HG03139 (cell line): ENCODE measurements at regions not wholly inside any gene's neighbourhood (a gene's known extent, or its start where the extent isn't known, plus 50 kb on each side); places are given as distances from the start of the nearest gene placed in this dataset.

ENCODE experiments used
- ATAC-seq: cut with Tn5 transposase; IDR thresholded peaks from one replicate; pipeline ENCODE4 v1.9.1; 2021; ENCODE audit not compliant: unreplicated experiment

DNA sequence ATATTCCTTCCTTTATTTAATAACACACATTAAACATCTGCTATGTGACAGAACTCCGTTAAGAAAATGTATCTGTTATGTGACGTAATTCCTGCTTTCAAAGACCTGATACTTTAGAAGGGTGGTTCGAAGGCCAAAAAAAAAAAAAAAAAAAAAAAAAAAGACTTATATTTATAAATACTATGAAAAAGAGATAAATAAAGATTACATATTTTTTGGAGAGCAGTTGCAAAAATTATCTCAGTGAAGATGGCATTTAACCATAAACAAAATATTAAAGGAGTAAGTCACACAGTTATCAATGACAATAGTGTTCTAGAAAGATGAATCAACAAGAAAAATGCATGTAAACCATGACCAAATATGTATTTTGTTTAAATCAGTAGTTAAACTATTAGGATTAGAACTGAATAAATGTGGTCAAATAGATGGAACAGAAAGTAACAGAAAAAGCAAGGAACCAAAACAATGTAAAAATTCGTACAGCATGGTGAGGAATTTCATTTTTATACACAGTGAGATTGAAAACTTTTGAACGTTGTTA is 612.3 kb upstream of the SLITRK5 start:
- ATAC-seq = no peak

DNA sequence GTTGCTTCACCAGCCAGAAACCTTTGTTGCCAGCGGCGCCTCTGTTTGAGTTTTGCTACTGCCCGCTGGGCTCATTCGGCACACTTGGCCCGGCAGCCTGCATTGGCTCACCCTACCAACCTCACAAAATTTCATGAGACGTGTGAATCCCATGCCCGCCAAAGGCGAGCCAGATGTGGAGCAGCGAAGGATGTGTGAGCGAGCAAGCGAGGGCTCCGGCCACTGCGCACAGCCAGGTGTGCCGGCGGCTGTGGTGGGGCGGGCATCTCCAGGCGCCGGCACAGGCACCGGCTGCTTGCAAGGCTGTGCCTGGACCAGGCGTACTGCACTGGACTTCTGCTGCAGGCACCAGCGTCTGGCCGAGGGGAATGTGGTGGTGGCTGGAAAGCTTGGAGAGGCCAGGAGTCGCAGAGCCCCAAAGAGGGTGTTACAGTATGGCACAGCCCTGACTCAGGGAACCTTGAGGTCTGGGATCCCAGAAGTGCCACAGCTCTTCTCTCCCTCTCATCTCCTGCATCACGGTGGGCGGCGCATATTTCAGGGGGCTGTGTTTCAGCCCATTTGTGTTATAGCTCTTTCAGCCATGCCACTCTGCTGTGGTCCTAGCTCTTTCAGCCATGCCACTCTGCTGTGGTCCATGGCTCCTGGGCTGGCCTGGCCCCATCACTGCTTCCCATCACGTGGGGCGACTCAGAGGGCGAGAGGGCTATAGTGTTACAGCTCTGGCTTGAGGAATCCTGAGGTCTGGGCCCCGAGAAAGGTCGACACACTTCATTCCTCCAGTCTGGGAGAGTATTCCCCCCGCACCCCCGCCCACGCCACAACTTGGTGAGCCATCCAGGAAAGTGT is 592.0 kb upstream of the SLITRK5 start:
- ATAC-seq = no peak

DNA sequence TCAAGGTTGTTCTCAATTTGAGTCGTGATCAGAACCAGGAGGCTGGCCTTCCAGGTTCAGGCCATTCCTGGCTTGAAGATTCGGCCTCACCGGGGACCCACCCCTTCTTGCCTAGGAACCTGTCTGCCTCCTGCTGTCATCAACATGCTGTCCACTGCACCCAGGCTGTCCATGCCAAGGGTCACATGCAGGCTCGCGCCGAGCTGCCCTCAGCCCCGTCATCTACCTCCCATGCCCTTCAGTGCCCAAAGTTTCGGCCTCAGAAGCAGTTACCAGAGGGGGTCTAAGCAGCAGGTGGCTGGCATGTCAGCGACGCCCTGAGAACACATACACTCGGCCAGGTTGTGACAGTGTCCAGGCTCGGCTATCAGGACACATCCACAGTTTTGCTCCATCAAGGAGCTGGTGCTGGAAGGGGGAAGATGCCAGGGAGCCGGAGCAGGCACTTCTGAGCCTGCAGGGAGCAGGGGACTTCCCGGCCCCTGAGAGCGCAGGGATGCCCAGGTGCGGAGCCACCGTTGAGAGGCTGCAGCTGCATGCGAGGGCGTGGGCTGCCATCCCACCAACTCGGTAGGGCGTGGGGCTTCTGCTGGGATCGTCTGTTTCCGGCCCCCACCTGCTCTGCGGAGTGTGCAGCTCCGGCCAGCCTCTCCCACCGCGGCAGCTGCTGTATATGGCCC is 590.9 kb upstream of the SLITRK5 start:
- ATAC-seq = no peak

DNA sequence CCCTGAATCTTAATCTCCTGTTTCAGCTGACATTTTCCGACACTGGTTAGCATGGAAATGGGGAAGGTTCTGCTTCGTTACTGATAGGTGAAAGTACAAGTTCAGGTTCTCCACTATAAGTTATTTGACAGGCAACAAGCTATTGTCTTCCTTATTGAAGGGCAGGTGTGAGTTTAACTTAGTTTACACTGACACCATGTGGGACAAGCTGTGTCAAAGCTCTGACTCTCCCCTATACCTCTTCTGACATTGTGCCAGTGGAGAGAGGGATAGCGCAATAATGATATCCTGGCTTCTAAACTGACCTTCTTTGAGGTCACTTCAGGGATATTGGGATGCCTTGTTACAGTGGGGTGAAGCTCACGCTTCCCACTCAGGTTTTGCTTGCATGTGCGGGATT is 587.0 kb upstream of the SLITRK5 start:
- ATAC-seq = no peak

DNA sequence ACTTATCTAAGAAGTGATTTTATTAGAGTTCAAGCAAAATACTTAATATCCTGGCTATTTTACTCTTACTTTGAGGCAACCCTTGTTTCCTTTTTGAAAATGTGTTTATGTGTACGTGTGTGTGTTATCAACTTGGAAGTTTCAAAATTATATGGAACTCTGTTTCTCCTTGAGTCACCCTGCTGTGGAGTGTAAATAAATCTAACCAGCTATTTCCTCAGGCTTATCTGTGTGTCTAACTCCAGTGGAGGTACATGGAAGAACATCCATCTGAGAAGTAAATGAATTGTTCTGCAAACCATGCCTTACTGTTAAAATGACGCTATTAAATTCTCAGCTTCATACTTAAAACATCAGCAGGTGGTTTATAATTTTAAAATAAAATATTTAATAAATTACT is 583.4 kb upstream of the SLITRK5 start:
- no peak for ATAC-seq

DNA sequence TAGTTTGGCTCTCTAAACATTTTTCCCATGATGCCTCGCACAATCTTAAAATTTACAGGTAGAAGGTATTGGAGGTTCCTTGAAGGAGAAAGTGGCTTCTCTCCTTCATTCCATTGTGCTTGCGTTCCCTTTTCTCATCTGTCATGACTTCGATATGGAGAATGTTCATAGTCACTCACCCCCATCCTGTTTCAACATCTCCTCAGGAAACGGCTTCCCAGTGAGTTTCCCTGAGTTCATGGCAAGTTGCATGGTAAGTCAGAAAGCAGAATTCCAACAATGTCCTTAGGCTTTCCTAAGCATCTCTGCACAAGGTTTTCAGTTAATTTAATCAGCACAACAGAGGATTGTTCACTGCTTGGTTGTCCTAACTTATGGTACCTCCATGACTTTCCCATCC is 581.8 kb upstream of the SLITRK5 start:
- ATAC-seq = no peak

DNA sequence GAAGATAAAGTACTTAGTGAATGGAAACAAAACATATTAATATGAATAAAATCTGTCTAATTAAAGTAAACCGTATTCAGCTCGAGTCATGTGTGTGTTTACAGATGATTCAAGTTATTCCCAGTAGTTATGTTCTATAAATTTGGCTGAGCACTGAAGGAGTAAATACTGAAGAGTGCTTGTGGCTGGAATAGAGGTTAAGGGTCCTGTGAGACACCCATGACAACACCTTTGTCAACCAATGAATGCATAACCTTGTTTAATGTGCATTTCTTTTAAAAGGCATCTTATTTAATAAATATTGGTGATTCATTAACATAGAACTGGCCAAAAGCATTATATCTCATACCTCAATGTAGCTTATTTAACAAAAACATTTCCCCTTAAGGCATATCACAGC is 577.8 kb upstream of the SLITRK5 start:
- no peak for ATAC-seq

DNA sequence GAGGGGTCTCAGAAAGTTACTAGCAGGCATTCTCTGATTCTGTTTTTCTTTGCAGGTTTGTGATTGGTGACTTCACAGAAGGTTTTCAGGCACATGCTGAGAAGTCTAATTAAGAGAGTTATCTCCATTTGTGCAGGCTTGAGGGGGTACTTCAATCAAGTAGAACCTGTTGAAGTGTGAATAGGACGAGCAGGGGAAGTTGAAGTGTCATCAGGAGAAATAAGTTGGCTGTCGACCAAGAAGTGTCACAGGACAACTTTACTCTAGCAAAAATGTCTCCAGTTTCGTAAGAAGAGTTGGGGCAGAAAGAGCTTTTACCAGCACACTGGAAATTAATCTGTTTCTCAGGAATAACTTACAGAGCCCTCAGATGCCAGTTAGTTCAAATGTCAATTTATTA is 576.5 kb upstream of the SLITRK5 start:
- ATAC-seq = no peak

DNA sequence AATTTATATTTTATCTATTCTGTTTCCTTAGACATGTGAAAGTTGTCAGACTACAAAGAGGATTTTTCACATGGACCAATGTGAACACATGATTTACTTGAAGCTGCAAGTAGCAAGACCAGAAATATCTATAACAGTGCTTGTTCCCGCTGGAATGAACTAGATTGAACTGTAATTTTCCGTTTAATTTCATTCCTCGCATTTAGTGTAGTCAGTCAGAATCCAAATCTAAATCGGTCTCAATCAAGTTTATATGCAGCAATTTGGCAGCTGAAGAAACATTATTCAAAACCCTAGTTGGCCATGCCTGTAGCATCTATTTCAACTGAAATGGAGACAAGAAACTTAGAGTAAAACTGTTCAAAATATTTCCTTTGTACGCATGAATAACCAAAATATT is 570.7 kb upstream of the SLITRK5 start:
- no peak for ATAC-seq

DNA sequence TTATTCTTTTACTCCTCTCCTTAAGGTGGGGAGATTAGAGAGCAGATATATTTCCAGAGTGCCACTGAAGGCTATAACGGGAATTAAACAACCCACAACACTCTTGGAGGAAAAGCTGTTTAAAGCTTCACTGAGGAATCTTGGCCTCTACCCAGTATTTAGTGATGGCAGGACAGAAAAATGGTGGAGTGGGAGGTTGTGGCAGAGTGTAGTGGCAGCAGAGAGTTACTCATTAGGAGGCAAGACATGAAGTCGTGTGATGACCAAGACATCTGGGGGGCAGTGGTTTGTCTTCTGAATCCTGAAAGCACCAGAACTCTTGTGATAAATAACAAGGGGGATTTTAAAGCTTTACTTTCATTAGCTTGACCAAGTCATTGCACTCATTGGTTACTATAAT is 563.5 kb upstream of the SLITRK5 start:
- no peak for ATAC-seq

DNA sequence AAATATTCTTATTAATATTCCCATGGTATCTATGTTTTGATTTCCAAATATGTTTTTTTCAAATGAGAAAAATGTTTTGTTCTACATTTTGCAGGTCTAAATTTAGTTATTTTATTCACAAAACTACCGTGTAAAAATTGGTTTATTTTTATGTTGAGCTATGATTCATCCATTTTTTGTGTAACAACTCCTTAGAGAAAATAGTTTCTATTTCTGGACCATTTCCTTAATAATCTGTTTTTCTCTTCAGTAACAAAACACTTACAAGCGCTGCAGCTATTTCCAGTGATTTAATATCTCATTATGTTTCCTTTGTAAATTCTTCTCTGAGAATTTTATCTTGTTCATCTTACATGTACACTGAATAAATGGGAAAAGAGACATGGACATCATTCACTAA is 550.7 kb upstream of the SLITRK5 start:
- ATAC-seq = no peak

DNA sequence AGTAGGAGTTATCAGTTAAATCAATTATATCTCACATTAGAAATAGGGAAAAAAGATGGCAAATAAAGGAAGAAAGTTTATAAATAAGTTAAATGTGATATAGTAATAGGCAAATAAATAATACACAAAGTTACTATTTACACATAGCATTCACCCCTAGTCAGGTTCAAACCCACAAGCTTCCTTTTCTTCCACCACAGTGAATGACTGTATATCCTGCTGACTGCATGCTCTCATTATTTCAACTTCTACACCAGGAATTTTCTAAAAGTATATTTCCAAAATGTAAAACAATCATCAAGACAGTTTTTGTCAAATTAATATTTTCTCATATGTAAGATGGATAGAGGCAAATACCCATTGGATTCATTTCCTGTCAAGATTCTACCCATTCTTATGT is 548.6 kb upstream of the SLITRK5 start:
- no peak for ATAC-seq

DNA sequence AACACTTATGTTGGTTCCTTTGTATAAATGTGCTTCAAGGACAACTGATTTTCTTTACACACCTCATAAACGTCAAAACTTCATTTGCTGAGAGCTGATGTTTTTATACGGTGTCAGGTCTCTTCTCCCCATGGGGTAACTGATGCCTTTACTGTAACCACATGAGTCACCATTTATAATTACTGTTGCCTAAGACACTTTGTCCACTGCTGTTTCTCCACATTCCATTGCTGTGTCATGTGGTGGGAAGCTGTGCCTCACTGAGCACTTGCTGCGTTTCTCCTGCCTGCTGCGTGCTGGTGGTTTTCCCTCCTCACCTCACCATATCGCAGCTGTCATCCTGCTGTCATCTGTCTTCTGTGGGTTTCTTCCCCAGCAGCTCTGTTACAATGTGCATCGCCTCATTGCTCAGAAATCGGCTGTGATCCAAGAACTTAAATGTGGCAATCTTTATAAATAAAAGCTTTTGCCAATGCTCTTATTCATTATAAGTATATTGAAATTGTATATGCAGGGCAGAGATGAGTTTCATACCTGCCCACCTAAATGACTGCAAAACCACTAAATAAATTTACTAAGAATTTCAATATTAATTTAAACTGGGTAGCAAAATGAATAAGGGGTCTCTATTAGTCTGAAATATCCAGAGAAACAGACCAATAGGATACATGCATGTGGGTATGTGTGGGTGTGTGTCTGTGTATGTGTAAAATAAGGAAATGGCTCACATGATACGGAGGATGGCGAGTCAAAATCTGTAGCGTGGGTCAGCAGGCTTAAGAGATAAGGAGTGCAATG is 547.0 kb upstream of the SLITRK5 start:
- ATAC-seq = no peak

DNA sequence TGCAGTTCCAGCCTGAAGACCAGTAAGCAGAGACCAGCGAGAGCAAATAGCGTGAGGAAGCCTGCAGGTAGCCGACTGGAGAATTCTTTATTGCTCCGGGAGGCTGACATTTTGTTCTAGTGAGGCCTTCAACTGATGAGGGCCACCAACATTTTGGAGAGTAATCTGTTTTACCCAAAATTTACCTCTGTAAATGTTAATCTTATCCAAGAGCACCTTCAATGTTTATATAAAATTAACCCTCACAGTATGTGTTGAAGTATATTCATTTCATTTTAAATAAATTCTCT is 546.4 kb upstream of the SLITRK5 start:
- no peak for ATAC-seq

DNA sequence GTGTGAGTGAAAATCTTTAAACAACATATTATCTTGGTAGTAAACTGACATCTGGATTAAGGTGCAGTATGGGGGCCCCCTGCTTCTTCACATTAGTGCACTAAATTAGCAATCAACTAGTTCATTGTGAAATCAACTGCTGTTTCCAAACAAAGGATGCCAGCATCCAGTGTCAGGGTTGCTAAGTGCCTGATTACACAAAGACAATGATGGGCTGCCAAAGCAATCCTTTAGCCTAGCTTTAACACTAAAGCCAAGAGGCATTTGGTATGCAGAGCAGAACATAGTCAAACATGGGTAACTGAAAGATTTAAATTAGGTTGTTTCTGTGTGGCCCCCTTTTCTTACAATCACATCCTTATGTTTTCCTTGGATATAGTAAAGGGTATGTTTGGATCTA is 543.1 kb upstream of the SLITRK5 start:
- no peak for ATAC-seq

DNA sequence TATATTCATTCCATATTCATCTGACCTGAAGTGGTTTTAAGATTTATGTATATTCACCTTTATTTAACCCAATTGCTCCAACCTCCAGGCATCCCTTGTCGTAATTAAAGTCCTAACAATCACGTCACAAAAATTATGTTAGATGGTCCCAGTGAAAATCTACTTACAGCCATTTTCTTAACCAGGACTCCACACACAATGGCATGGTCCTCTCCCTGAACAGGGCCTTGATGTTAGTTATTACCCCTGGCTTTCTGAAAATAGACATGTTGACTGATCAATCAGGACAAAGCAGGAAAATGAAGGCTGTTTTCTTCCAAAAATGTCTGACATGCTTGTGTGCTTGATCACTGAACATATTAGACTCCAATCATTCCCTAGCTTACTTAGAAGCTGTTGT is 542.7 kb upstream of the SLITRK5 start:
- no peak for ATAC-seq

DNA sequence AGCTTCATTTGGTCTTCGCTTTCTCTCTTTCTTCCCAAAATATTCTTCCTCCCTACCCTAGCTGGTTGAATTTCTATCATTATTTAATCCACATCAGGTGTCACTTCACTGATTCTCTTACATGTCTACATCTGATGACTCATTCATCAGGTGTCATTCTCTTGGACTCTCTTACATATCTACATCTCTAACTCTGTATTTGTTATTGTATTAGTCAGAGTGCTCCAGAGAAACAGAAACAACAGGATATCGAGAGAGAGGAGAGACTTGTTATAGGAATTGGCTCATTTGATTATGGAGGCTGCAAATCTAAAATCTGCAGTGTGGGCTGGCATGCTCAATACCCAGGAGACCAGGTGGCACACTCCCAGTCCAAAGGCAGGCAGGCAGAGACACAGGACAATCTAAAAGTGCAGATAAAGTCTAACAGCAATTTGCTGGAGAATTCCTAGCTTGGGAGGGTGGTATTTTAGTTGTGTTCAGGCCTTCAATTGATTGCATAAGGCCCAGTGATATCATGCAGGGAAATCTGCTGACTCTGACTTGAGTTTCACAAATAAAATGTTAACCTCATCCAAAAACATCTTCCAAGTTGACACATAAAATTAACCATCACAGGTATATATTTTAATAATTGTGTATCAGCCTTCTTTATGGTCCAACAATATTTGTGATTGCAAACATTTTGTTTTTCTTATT is 541.4 kb upstream of the SLITRK5 start:
- ATAC-seq = no peak

DNA sequence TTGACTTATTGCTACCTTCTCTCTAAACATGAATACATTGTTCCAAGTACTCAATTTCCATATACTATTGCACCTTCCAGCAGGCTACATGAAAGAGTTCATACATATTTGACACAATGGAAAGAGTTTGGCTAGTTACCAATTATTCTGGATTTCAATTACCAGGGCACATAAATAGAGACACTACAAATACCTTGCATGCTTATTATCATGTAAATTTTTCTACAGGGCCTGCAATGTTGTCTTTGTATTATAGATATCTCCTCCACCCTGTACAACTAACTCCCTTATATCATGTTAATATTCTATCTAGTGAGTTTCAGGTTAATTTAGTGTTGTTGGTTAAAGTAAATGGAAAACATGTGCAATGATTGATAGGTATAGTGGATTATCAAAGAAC is 540.7 kb upstream of the SLITRK5 start:
- ATAC-seq = no peak

DNA sequence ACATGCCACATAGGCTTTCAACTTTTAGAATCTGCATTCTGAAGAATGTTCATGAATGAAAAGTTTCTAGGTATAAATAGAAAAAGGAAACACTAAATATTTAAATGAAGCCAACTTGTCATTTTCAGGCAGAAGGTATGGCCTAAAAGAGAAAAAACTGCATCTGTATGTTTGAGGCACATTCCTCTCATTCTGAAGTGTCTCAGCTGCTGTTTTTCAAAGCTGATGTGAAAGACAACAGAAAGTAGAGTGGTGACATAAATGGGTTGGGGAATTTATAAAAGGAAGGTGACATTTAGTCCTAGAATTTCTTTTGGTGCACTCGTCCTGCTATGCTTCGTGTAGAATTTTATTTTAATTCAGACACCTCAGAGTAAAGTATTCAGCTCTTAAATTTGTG is 539.6 kb upstream of the SLITRK5 start:
- no peak for ATAC-seq

DNA sequence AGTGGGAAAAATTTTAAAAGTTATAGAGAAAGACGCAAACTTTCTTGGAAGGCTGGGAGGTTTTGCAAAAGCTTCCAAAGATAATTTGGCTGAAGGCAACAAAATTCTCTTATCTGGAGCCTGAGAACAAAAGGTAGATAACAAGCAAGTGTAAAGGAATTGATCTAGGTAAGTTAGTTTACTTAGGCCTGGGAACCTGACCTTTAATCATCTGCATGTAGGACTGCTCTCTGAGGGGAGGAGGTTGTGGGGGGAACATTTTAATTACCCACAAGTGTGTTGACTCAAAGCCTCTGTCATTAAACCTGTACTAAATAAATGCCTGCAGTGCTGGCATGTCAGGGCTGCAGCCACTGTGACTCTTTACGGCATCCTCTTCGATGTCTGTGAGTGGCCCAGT is 532.3 kb upstream of the SLITRK5 start:
- ATAC-seq = no peak

DNA sequence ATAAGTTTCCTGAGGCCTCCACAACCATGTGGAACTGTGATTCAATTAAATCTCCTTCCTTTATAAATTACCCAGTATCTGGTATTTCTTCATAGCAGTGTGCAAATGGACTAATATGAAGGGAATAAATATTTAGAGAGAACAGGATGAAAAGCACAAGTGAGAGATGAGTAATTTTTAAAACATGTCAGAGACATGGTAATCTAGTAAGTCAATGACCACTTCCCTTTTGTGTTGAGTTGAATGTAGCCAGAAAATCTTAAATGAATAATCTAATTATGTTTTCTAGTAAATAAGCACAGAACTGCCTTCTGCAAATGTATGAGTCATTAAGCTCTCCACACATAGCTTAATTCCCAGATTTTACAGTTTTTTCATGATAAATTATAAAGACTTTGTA is 524.1 kb upstream of the SLITRK5 start:
- no peak for ATAC-seq
